ENCODE measurements at regions not wholly inside any gene's neighbourhood (a gene's known extent, or its start where the extent isn't known, plus 50 kb on each side); places are given as distances from the start of the nearest gene placed in this dataset.

DNA sequence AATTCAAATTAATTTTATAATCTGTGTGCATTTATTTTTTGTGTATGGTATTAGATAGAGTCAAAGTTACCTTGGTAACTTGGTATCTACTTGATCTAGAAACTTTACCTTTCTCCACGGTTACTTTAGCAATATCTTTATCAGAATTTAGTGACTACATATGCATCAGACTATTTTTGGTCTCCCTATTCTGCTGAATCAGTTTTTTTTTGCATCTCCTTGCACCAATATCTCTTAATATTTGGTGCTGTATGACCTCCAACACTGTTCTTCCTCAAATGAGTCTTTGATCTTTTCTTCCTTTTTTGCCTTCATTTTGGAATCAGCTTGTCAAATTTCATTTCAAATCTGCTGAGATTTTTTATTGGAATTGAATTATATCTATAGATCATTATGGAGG lies 828.2 kb upstream of the FOXG1 start:
- H3K4me1 ChIP-seq (ENCODE audit: control insufficient read depth, insufficient read depth, low read length) = no peaks in the 10 kb centered on the region
- H3K4me3 ChIP-seq (ENCODE audit: low read depth, low read length) = no peak overlapping the region

DNA sequence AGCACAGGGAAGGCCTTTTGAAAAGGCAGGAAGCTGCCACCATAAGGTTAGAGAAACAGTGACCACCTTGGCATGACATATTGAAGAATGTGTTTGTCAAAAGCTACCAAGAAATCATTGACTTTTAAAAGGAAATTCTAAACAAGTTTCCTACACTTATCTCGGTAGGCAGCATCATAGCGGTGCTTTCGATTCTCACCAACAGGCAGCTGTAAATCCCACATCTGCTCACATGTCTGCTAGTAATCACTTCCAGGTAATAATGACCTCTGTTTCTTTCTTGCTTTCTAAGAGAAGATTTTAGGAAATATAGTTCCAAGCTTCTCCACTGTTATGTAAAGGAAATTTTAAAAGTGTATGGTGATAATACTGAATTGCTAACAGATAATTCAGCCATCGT lies 821.1 kb upstream of the FOXG1 start:
- no peaks in the 10 kb centered on the region for H3K27me3 ChIP-seq (ENCODE audit: control insufficient read depth, insufficient read depth, low read length)
- no peaks in the 10 kb centered on the region for H3K9me3 ChIP-seq (ENCODE audit: control insufficient read depth, insufficient read depth, low read length)
- no peak overlapping the region for H3K9ac ChIP-seq (ENCODE audit: low read depth, low read length)
- H3K4me1 ChIP-seq (ENCODE audit: control insufficient read depth, insufficient read depth, low read length) = no peaks in the 10 kb centered on the region
- no peak overlapping the region for H3K4me3 ChIP-seq (ENCODE audit: low read depth, low read length)
- H3K36me3 ChIP-seq (ENCODE audit: control insufficient read depth, insufficient read depth, low read length) = no peaks in the 10 kb centered on the region

More for the DNA sequence above, 828.2 kb upstream of the FOXG1 start:
- no peak overlapping the region for H3K9ac ChIP-seq (ENCODE audit: low read depth, low read length)
- H3K27me3 ChIP-seq (ENCODE audit: control insufficient read depth, insufficient read depth, low read length) = no peaks in the 10 kb centered on the region
- no peaks in the 10 kb centered on the region for H3K36me3 ChIP-seq (ENCODE audit: control insufficient read depth, insufficient read depth, low read length)
- no peaks in the 10 kb centered on the region for H3K9me3 ChIP-seq (ENCODE audit: control insufficient read depth, insufficient read depth, low read length)

DNA sequence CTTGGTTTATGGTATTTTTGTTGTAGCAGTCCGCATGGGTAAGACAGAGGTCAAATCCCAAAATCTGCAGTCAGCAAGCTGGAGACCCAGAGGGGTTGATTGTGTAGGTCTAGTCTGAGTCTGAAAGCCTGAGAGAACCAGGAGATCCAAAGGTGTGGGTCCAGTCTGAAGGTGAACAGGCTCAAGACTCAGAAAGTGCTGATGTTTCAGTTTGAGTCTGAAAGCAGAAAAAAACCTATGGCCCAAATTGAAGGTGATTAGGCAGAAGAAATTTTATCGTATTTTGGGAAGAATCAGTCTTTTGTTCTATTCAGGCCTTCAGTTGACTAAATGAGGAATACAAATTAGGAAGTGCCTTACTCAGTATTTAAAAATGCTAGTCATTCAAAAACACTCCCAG lies 807.8 kb upstream of the FOXG1 start:
- H3K27me3 ChIP-seq (ENCODE audit: control insufficient read depth, insufficient read depth, low read length) = no peaks in the 10 kb centered on the region

DNA sequence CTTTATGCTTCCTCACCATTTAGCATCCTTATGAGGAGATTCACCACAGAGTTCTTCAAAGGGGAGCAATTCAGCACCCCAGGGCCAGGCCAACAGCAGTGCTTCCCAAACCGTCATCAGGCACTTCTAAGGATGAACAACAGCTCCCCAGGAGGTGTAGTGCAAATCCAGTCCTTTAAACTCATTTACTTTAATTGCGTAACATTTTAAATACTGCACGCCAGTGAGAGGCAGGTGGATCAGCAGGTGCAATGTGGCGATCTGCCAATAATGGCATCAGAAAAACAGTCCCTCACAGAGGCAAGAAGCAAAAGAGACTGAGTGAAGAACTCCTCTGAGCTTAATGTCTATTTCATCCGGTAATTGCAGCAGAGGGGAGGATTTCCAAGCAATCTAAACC lies 770.9 kb upstream of the FOXG1 start:
- H3K36me3 ChIP-seq (ENCODE audit: control insufficient read depth, insufficient read depth, low read length) = no peaks in the 10 kb centered on the region
- H3K9me3 ChIP-seq (ENCODE audit: control insufficient read depth, insufficient read depth, low read length) = no peaks in the 10 kb centered on the region
- H3K4me3 ChIP-seq (ENCODE audit: low read depth, low read length) = no peak overlapping the region
- no peaks in the 10 kb centered on the region for H3K27me3 ChIP-seq (ENCODE audit: control insufficient read depth, insufficient read depth, low read length)
- no peak overlapping the region for H3K9ac ChIP-seq (ENCODE audit: low read depth, low read length)
- H3K4me1 ChIP-seq (ENCODE audit: control insufficient read depth, insufficient read depth, low read length) = no peaks in the 10 kb centered on the region

More for the DNA sequence above, 807.8 kb upstream of the FOXG1 start:
- no peaks in the 10 kb centered on the region for H3K9me3 ChIP-seq (ENCODE audit: control insufficient read depth, insufficient read depth, low read length)
- no peaks in the 10 kb centered on the region for H3K4me1 ChIP-seq (ENCODE audit: control insufficient read depth, insufficient read depth, low read length)
- no peak overlapping the region for H3K4me3 ChIP-seq (ENCODE audit: low read depth, low read length)
- H3K36me3 ChIP-seq (ENCODE audit: control insufficient read depth, insufficient read depth, low read length) = no peaks in the 10 kb centered on the region
- no peak overlapping the region for H3K9ac ChIP-seq (ENCODE audit: low read depth, low read length)

DNA sequence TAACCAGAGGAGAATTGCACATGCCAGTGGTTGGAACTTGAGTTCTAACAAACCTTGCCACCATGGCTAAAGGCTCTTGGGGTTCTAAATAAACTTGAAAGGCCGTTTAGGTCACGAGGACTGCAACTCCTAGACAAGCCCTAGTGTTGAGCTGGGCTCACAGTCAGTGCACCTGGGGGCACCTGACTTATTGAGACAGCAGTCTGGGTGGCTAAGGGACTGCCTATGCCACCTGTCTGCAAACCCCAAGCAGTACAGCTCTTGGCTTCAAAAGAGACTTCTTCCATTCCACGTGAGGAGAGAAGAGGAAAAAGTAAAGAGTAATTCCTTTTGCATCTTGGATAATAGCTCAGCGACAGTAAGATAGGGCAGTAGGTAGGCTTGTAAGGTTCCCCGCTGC lies 765.6 kb upstream of the FOXG1 start:
- Histone ChIP-seq H3K36me3 (ENCODE audit: control insufficient read depth, insufficient read depth, low read length) (no peaks in the 10 kb centered on the region), H3K9me3 (ENCODE audit: control insufficient read depth, insufficient read depth, low read length) (no peaks in the 10 kb centered on the region), H3K4me1 (ENCODE audit: control insufficient read depth, insufficient read depth, low read length) (no peaks in the 10 kb centered on the region), H3K27me3 (ENCODE audit: control insufficient read depth, insufficient read depth, low read length) (no peaks in the 10 kb centered on the region), H3K4me3 (ENCODE audit: low read depth, low read length) (no peak overlapping the region), H3K9ac (ENCODE audit: low read depth, low read length) (no peak overlapping the region)

DNA sequence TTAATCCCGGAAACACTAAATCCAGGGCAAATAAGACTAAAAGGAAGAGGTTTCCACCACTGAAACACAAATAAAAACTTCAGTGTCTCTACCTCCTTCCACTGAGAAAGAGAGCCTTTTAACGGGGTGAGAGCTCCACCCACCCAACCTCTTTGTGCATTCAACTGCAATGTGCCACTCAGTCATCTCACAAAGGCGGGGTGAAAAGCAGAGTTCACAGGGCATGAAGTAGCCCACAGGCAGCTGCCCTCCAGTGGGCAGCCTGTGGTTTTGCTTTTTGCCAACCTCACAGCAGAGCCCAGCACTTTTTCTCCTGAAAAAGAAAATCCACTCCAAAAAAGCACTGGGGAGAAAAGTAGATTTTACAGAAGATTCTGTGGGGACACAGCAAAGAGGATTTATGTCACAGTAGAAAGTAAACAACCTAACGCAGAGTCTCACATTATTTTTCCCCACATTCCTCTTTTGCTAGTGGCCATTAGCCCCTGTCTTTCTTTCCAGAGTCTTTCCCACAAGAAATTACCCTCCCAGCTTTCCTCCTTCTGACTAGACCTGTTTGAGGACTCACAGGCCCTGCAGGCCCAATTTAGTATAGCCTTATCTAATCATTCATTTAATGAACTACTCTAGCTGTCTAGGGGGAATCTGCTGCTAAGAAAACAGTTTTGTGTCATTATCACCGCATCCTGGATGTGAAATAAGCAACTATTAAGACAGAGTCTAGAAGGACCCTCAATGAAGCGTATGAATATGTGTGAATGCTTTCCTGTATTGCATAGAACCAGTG lies 753.8 kb upstream of the FOXG1 start:
- H3K4me1 ChIP-seq (ENCODE audit: control insufficient read depth, insufficient read depth, low read length) = no peaks in the 10 kb centered on the region
- H3K27me3 ChIP-seq (ENCODE audit: control insufficient read depth, insufficient read depth, low read length) = no peaks in the 10 kb centered on the region
- H3K9ac ChIP-seq (ENCODE audit: low read depth, low read length) = no peak overlapping the region
- H3K4me3 ChIP-seq (ENCODE audit: low read depth, low read length) = no peak overlapping the region
- no peaks in the 10 kb centered on the region for H3K9me3 ChIP-seq (ENCODE audit: control insufficient read depth, insufficient read depth, low read length)
- H3K36me3 ChIP-seq (ENCODE audit: control insufficient read depth, insufficient read depth, low read length) = no peaks in the 10 kb centered on the region

DNA sequence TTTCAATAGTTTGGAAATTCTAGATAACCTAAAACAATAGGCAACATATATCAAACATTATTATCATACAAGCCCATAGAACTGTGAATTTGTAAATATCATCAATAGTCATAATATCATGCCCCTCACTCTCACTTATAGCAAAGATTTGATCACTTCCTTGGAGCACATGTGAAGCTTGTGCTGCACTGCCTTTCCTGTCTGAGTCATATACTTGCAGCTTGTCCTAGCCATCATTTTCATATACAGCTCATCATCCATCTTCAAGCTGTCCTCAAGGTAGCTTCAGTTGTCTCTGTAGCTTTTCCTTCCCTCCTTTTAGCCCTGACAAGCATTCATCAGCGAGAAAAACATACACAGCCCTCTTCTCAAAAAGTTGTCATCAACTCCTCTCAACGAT lies 746.5 kb upstream of the FOXG1 start:
- Histone ChIP-seq H3K9me3 (ENCODE audit: control insufficient read depth, insufficient read depth, low read length) (no peaks in the 10 kb centered on the region), H3K36me3 (ENCODE audit: control insufficient read depth, insufficient read depth, low read length) (no peaks in the 10 kb centered on the region), H3K4me1 (ENCODE audit: control insufficient read depth, insufficient read depth, low read length) (no peaks in the 10 kb centered on the region), H3K4me3 (ENCODE audit: low read depth, low read length) (no peak overlapping the region), H3K9ac (ENCODE audit: low read depth, low read length) (no peak overlapping the region), H3K27me3 (ENCODE audit: control insufficient read depth, insufficient read depth, low read length) (no peaks in the 10 kb centered on the region)

DNA sequence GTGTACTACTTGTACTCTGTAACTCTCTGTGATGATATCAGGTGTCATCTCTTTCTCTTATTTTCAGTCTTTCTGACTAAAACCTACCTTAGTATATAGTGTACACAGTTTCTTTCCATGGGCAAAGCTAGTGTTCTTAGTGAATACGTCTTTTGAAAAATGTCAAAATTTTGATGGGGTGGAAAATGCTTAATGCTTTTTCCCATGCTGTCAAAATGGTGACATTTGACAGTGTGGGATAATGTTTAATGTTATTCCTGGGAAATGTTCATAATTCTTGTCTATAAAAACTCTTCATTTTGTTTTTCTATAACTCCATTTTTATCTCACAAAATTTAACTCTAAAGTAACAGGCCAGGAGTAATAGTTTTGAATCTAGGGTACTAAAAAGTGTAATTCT lies 742.7 kb upstream of the FOXG1 start:
- H3K36me3 ChIP-seq (ENCODE audit: control insufficient read depth, insufficient read depth, low read length) = no peaks in the 10 kb centered on the region
- H3K9me3 ChIP-seq (ENCODE audit: control insufficient read depth, insufficient read depth, low read length) = no peaks in the 10 kb centered on the region
- no peaks in the 10 kb centered on the region for H3K27me3 ChIP-seq (ENCODE audit: control insufficient read depth, insufficient read depth, low read length)
- H3K4me3 ChIP-seq (ENCODE audit: low read depth, low read length) = no peak overlapping the region
- H3K4me1 ChIP-seq (ENCODE audit: control insufficient read depth, insufficient read depth, low read length) = no peaks in the 10 kb centered on the region
- no peak overlapping the region for H3K9ac ChIP-seq (ENCODE audit: low read depth, low read length)

DNA sequence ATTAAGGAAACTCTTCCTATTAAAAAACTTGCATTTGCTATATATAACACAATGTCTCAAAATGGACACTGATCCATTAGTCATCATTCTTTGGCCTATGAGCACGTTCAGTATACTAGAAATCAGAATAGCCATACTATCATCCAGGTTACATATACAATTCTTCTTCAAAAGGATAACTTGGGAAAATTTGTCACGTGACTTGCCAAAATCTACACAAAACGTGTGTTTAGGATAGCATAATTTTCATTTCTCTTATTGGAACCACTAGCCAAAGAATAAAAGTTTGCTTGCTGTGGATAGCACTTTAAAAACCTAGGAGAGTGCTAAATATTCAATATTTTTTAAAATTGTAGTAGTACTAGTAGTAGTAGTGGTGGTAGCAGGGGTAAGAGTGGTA lies 714.3 kb upstream of the FOXG1 start:
- H3K9me3 ChIP-seq (ENCODE audit: control insufficient read depth, insufficient read depth, low read length) = no peaks in the 10 kb centered on the region
- H3K27me3 ChIP-seq (ENCODE audit: control insufficient read depth, insufficient read depth, low read length) = no peaks in the 10 kb centered on the region
- H3K9ac ChIP-seq (ENCODE audit: low read depth, low read length) = no peak overlapping the region
- H3K4me1 ChIP-seq (ENCODE audit: control insufficient read depth, insufficient read depth, low read length) = no peaks in the 10 kb centered on the region
- H3K36me3 ChIP-seq (ENCODE audit: control insufficient read depth, insufficient read depth, low read length) = no peaks in the 10 kb centered on the region
- H3K4me3 ChIP-seq (ENCODE audit: low read depth, low read length) = no peak overlapping the region

DNA sequence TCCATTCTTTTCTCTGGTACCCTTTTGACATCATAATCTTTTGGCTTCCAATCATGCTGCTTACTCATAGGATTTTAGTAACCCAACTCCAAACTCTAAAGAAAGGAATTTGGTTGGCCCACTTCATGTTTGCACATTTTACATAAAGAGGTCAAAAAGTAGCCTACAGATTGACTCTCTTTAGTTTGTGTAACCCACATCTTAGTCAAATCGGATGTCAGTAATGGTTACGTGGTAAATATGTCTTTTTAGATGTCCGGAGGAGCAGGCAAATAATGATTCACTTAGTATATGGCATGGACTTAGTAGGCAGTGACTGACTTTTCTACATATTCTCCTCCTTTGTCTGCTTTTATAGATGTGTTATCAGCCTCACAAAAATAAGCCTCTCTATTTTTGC lies 711.6 kb upstream of the FOXG1 start:
- no peaks in the 10 kb centered on the region for H3K4me1 ChIP-seq (ENCODE audit: control insufficient read depth, insufficient read depth, low read length)
- H3K9me3 ChIP-seq (ENCODE audit: control insufficient read depth, insufficient read depth, low read length) = no peaks in the 10 kb centered on the region
- no peak overlapping the region for H3K9ac ChIP-seq (ENCODE audit: low read depth, low read length)
- H3K4me3 ChIP-seq (ENCODE audit: low read depth, low read length) = no peak overlapping the region
- H3K27me3 ChIP-seq (ENCODE audit: control insufficient read depth, insufficient read depth, low read length) = no peaks in the 10 kb centered on the region
- H3K36me3 ChIP-seq (ENCODE audit: control insufficient read depth, insufficient read depth, low read length) = no peaks in the 10 kb centered on the region

DNA sequence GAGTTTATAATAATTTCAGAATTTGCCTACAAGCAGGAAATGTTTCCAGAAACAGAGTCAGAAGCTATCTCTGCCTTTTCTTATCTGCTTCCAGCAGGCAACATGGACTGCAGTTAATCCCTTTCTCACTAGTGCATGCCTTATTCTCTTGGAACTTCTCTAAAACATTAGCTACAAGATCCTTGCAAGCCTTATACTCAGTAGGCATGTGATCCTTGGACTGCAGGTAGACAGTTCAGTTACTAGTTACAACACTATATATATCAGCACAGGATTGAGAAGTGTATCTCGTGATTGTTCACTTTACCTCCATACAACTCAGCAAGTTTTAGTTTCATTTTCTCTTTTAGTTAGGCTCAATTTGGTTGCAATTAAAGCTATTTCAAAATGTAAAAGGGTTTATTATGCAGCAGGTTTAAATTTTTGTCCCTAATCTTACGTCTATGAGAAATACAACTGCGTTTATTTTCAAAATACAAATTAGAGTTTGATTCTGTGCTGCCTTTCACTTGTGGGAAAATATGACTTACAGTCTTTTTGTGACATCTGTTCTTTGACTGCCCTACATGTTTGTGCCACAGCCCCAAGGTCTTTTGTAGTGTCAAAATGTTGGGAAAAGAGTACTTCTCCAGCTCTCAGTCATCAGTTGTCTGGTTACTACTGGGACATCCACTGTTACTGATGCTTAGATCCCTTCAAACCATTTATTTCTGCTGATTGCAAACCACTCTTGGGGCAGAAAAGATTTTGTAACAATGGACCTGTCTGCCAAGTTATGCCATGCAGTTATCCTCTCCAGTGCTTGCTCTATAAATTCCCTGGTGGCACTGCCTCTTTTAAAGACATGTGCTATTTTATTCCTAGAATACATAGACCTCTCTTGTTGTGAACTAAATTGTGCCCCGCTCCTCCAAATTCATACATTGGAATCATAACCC lies 709.0 kb upstream of the FOXG1 start:
- Histone ChIP-seq H3K36me3 (ENCODE audit: control insufficient read depth, insufficient read depth, low read length) (no peaks in the 10 kb centered on the region), H3K9me3 (ENCODE audit: control insufficient read depth, insufficient read depth, low read length) (no peaks in the 10 kb centered on the region), H3K9ac (ENCODE audit: low read depth, low read length) (no peak overlapping the region), H3K27me3 (ENCODE audit: control insufficient read depth, insufficient read depth, low read length) (no peaks in the 10 kb centered on the region), H3K4me1 (ENCODE audit: control insufficient read depth, insufficient read depth, low read length) (no peaks in the 10 kb centered on the region), H3K4me3 (ENCODE audit: low read depth, low read length) (no peak overlapping the region)

DNA sequence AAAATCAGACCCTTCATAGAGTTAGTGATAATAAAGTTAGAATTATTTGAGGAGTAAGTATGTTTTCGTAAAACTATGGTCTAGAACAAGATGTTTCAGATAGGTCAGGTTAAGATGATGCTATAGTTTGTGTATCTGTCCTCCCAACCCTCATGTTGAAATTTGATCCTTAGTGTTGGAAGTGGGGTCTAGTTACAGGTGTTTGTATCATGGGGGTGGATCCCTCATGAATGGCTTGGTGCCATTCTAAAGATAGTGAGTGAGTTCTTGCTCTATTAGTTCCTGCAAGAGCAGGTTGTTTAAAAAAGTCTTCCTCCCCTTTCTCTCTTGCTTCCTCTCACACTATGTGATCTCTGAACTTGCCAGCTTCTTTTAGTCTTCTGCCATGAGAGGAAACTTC lies 707.3 kb upstream of the FOXG1 start:
- Histone ChIP-seq H3K4me1 (ENCODE audit: control insufficient read depth, insufficient read depth, low read length) (no peaks in the 10 kb centered on the region), H3K9ac (ENCODE audit: low read depth, low read length) (no peak overlapping the region), H3K4me3 (ENCODE audit: low read depth, low read length) (no peak overlapping the region), H3K9me3 (ENCODE audit: control insufficient read depth, insufficient read depth, low read length) (no peaks in the 10 kb centered on the region), H3K27me3 (ENCODE audit: control insufficient read depth, insufficient read depth, low read length) (no peaks in the 10 kb centered on the region), H3K36me3 (ENCODE audit: control insufficient read depth, insufficient read depth, low read length) (no peaks in the 10 kb centered on the region)
